GM12878 (cell line): ENCODE measurements at regions not wholly inside any gene's neighbourhood (a gene's known extent, or its start where the extent isn't known, plus 50 kb on each side); places are given as distances from the start of the nearest gene placed in this dataset.

Source experiments
- ATAC-seq: fragments of 200-7000 bp; cut with Tn5 transposase; 3 replicates; pipeline ENCODE4 v1.9.1; 2020; ENCODE audit warnings: mild to moderate bottlenecking, moderate library complexity
- BruUV-seq: library from RNA; stranded (reverse); fragments of 400-500 nt; replicated peaks from 2 replicates; lab custom pipeline; 2021; lab: Mats Ljungman, UMichigan
- CTCF ChIA-PET: fragments of 300-600 bp; sonication (Branson Sonifier 250); formaldehyde crosslinking; extraction: SDS; loops from one replicate; lab custom pipeline; 2021; ENCODE audit warnings: inconsistent platforms; lab: Yijun Ruan, JAX
- POLR2A ChIA-PET: fragments of 350-600 bp; formaldehyde crosslinking; extraction: SDS; loops from one replicate; lab custom pipeline; 2021; ENCODE audit warnings: inconsistent platforms; lab: Charles Lee
- RAD21 ChIA-PET: fragments of 300-600 bp; sonication (Branson Sonifier 250); formaldehyde crosslinking; loops from one replicate; lab custom pipeline; 2023; ENCODE audit warnings: antibody characterized with exemption; ENCODE audit not compliant: unreplicated experiment; lab: Charles Lee
- SMC1A ChIA-PET: fragments of 300-600 bp; sonication (Branson Sonifier 250); formaldehyde crosslinking; loops from one replicate; lab custom pipeline; 2023; ENCODE audit not compliant: unreplicated experiment, uncharacterized antibody; lab: Charles Lee
- DNase-seq: peaks from one replicate; pipeline ENCODE4 v3.0.0-alpha.2; 2011; ENCODE audit warnings: low read depth, low spot score
- FAIRE-seq: peaks from 3 replicates; lab custom pipeline; 2011; peaks lifted over from hg19 to GRCh38; lab: Jason Lieb, UNC
- H2AFZ ChIP-seq: 2 replicates; pipeline ENCODE4 v1.6.0; 2011; ENCODE audit warnings: low read depth, low read length, control low read depth; ENCODE audit not compliant: control insufficient read depth
- H3K27ac ChIP-seq: 2 replicates; pipeline ENCODE4 v1.5.1; 2011; ENCODE audit warnings: control low read depth; ENCODE audit not compliant: control insufficient read depth, insufficient read depth
- H3K27me3 ChIP-seq, 2 experiments: replicated peaks in 1 of 2; 2 replicates each; pipeline versions ENCODE4 v1.6.0 to v1.6.1; 2011; ENCODE audit warnings: low read length in 1 of 2; ENCODE audit not compliant: control insufficient read depth in 2 of 2, insufficient read depth in 2 of 2
- H3K36me3 ChIP-seq, 2 experiments: 2 replicates each; pipeline ENCODE4 v1.5.1; 2011; ENCODE audit warnings: low read length in 1 of 2; ENCODE audit not compliant: control insufficient read depth in 2 of 2, insufficient read depth in 2 of 2
- H3K4me1 ChIP-seq: 2 replicates; pipeline ENCODE4 v1.6.1; 2011; ENCODE audit warnings: mild to moderate bottlenecking, low read length, moderate library complexity, mixed read lengths; ENCODE audit not compliant: control insufficient read depth, insufficient read depth
- H3K4me2 ChIP-seq: 2 replicates; pipeline ENCODE4 v1.6.0; 2011; ENCODE audit warnings: control low read depth; ENCODE audit not compliant: control insufficient read depth, insufficient read depth
- H3K4me3 ChIP-seq: fragments of 200-600 bp; sonication (generic); 2 replicates; pipeline ENCODE4 v1.5.1; 2016
- H3K79me2 ChIP-seq: 2 replicates; pipeline ENCODE4 v1.6.0; 2011; ENCODE audit warnings: low read length; ENCODE audit not compliant: control insufficient read depth, insufficient read depth
- H3K9ac ChIP-seq: 2 replicates; pipeline ENCODE4 v1.8.0; 2011; ENCODE audit warnings: low read length, control low read depth, mixed read lengths; ENCODE audit not compliant: control insufficient read depth, insufficient read depth
- H3K9me3 ChIP-seq: replicated peaks from 3 replicates; pipeline ENCODE4 v1.5.1; 2011; ENCODE audit warnings: mild to moderate bottlenecking, low read length; ENCODE audit not compliant: control insufficient read depth, insufficient read depth
- H4K20me1 ChIP-seq: 2 replicates; pipeline ENCODE4 v1.6.0; 2011; ENCODE audit not compliant: control insufficient read depth, insufficient read depth
- CBX3 ChIP-seq: fragments of 200-600 bp; sonication (generic); IDR thresholded peaks from 2 replicates; pipeline ENCODE4 v1.6.1; 2016; ENCODE audit warnings: low read depth, borderline replicate concordance
- ESRRA ChIP-seq: IDR thresholded peaks from 2 replicates; pipeline ENCODE4 v1.6.1; 2012; ENCODE audit warnings: mild to moderate bottlenecking, low read length, improper control_type of control experiment
- FOS ChIP-seq: IDR thresholded peaks from 3 replicates; pipeline ENCODE4 v1.6.1; 2011; ENCODE audit warnings: borderline replicate concordance; ENCODE audit not compliant: insufficient read length; ENCODE audit errors: extremely low read depth
- HCFC1 ChIP-seq: fragments of 150-350 bp; IDR thresholded peaks from 2 replicates; pipeline ENCODE4 v1.6.1; 2014; ENCODE audit warnings: low read length
- WRNIP1 ChIP-seq: IDR thresholded peaks from 2 replicates; pipeline ENCODE4 v1.6.1; 2011; ENCODE audit warnings: low read depth, low read length, improper control_type of control experiment, borderline replicate concordance
- ZNF217 ChIP-seq: fragments of 450-650 bp; IDR thresholded peaks from 2 replicates; pipeline ENCODE4 v1.6.1; 2017; ENCODE audit warnings: antibody characterized with exemption, mild to moderate bottlenecking
- ZNF384 ChIP-seq: IDR thresholded peaks from 2 replicates; pipeline ENCODE4 v1.6.1; 2012; ENCODE audit warnings: low read depth, mild to moderate bottlenecking, low read length, improper control_type of control experiment, borderline replicate concordance
- WGBS: methylation state at CpG from one replicate; pipeline ENCODE4 v1.1.6; 2016; ENCODE audit warnings: low lambda C conversion rate; ENCODE audit not compliant: insufficient replicate concordance, insufficient coverage; ENCODE audit errors: missing lambda C conversion rate; 5-methylcytosine and 5-hydroxymethylcytosine counted together
- in situ Hi-C: fragments of 300-500 bp; cut with MboI; formaldehyde crosslinking; loops from 9 replicates; pipeline ENCODE4 v1.14.3; 2018; ENCODE audit warnings: mixed read lengths
- intact Hi-C: fragments of 100-400 bp; cut with micrococcal nuclease; formaldehyde crosslinking; loops from one replicate; pipeline ENCODE4 v1.14.2; 2022; ENCODE audit not compliant: unreplicated experiment
- TF ChIP-seq, protein P1 (sequence below): fragments of 450-650 bp; IDR thresholded peaks from 2 replicates; pipeline ENCODE4 v1.6.1; 2017; ENCODE audit warnings: low read depth, mild to moderate bottlenecking, moderate library complexity
- TF ChIP-seq, protein P2 (sequence below): fragments of 150-350 bp; IDR thresholded peaks from 2 replicates; pipeline ENCODE4 v1.6.1; 2016; ENCODE audit warnings: low read depth, low read length
- TF ChIP-seq, protein P3 (sequence below): fragments of 450-650 bp; IDR thresholded peaks from 2 replicates; pipeline ENCODE4 v1.6.1; 2017; ENCODE audit warnings: antibody characterized with exemption, mild to moderate bottlenecking, moderate library complexity
- TF ChIP-seq, protein P4 (sequence below): fragments of 450-650 bp; IDR thresholded peaks from 2 replicates; pipeline ENCODE4 v1.6.1; 2016; ENCODE audit warnings: mild to moderate bottlenecking

DNA sequence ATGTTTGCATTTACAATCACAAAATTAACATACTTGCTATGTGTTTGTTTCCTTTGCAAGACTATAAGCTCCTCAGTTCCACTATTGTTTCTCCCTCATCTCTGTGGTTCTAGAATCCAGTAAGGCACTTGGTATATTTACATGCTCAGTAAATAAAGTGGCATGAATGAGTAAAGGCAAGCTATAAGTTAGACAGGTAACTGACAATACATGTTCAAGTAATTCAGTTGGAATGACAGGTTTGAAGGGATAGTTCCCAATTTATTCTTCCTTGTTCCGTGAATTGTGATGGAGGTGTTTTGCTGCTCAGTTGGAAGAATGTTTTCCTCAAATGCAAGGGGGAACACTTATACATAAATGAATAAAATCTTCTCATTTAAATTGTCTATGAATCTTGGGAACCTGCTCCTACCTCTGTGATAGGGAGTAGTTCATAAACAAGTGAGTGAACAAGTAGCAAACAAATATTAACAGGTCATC is 54.1 kb upstream of the DHX15 start (continued):
- TF ChIP-seq, protein P1, sequence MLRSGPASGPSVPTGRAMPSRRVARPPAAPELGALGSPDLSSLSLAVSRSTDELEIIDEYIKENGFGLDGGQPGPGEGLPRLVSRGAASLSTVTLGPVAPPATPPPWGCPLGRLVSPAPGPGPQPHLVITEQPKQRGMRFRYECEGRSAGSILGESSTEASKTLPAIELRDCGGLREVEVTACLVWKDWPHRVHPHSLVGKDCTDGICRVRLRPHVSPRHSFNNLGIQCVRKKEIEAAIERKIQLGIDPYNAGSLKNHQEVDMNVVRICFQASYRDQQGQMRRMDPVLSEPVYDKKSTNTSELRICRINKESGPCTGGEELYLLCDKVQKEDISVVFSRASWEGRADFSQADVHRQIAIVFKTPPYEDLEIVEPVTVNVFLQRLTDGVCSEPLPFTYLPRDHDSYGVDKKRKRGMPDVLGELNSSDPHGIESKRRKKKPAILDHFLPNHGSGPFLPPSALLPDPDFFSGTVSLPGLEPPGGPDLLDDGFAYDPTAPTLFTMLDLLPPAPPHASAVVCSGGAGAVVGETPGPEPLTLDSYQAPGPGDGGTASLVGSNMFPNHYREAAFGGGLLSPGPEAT, result no peak
- TF ChIP-seq, all 136 proteins: peak for 0

DNA sequence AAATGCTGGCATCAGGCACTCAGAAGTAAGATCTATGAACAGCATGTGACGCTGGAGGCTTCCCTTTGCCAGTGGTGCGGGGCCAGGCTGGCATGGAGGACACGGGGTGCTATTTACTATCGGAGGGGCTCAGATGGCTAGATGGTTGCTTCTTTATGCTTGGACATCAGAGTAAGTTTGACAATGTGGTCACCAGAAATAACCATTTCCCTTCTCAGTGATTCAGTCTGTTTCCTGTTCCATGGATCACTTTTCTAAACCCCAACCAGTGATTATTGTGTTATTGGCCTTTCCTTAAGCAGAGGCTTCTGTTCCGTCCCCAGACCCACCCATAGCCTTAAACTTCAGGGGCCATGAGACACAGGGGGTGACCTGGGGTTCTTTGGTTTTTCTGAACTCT is 55.4 kb upstream of the DHX15 start:
- CTCF ChIA-PET, result no interaction called here
- POLR2A ChIA-PET, result no interaction called here
- RAD21 ChIA-PET, result no interaction called here
- WGBS, result 25% methylated on average over 5 of the region's 5 CpGs
- FAIRE-seq, result no peak
- H3K27me3 ChIP-seq, result no peaks in the 10 kb centered on the region
- TF ChIP-seq FOS (no peak), HCFC1 (no peak), ZNF384 (no peak), ESRRA (no peak), CBX3 (no peak), ZNF217 (no peak), WRNIP1 (no peak)
- TF ChIP-seq, protein P2, sequence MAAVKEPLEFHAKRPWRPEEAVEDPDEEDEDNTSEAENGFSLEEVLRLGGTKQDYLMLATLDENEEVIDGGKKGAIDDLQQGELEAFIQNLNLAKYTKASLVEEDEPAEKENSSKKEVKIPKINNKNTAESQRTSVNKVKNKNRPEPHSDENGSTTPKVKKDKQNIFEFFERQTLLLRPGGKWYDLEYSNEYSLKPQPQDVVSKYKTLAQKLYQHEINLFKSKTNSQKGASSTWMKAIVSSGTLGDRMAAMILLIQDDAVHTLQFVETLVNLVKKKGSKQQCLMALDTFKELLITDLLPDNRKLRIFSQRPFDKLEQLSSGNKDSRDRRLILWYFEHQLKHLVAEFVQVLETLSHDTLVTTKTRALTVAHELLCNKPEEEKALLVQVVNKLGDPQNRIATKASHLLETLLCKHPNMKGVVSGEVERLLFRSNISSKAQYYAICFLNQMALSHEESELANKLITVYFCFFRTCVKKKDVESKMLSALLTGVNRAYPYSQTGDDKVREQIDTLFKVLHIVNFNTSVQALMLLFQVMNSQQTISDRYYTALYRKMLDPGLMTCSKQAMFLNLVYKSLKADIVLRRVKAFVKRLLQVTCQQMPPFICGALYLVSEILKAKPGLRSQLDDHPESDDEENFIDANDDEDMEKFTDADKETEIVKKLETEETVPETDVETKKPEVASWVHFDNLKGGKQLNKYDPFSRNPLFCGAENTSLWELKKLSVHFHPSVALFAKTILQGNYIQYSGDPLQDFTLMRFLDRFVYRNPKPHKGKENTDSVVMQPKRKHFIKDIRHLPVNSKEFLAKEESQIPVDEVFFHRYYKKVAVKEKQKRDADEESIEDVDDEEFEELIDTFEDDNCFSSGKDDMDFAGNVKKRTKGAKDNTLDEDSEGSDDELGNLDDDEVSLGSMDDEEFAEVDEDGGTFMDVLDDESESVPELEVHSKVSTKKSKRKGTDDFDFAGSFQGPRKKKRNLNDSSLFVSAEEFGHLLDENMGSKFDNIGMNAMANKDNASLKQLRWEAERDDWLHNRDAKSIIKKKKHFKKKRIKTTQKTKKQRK, result no peak
- TF ChIP-seq, protein P3, sequence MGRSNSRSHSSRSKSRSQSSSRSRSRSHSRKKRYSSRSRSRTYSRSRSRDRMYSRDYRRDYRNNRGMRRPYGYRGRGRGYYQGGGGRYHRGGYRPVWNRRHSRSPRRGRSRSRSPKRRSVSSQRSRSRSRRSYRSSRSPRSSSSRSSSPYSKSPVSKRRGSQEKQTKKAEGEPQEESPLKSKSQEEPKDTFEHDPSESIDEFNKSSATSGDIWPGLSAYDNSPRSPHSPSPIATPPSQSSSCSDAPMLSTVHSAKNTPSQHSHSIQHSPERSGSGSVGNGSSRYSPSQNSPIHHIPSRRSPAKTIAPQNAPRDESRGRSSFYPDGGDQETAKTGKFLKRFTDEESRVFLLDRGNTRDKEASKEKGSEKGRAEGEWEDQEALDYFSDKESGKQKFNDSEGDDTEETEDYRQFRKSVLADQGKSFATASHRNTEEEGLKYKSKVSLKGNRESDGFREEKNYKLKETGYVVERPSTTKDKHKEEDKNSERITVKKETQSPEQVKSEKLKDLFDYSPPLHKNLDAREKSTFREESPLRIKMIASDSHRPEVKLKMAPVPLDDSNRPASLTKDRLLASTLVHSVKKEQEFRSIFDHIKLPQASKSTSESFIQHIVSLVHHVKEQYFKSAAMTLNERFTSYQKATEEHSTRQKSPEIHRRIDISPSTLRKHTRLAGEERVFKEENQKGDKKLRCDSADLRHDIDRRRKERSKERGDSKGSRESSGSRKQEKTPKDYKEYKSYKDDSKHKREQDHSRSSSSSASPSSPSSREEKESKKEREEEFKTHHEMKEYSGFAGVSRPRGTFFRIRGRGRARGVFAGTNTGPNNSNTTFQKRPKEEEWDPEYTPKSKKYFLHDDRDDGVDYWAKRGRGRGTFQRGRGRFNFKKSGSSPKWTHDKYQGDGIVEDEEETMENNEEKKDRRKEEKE, result no peak
- TF ChIP-seq, protein P4, sequence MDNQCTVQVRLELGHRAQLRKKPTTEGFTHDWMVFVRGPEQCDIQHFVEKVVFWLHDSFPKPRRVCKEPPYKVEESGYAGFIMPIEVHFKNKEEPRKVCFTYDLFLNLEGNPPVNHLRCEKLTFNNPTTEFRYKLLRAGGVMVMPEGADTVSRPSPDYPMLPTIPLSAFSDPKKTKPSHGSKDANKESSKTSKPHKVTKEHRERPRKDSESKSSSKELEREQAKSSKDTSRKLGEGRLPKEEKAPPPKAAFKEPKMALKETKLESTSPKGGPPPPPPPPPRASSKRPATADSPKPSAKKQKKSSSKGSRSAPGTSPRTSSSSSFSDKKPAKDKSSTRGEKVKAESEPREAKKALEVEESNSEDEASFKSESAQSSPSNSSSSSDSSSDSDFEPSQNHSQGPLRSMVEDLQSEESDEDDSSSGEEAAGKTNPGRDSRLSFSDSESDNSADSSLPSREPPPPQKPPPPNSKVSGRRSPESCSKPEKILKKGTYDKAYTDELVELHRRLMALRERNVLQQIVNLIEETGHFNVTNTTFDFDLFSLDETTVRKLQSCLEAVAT, result no peak
- TF ChIP-seq, all 136 proteins: peak for 0
- SMC1A ChIA-PET, result interaction anchor here (1.0 kb wide), 1 partner anchor 31 kb away, joined by 3 read pairs; no protein-coding TSS in a partner anchor
- H3K79me2 ChIP-seq, result no peaks in the 10 kb centered on the region
- no peak overlapping the region for H3K4me3 ChIP-seq
- no peak overlapping the region for H3K9ac ChIP-seq
- BruUV-seq, result no TSS peak
- H3K4me1 ChIP-seq, result no peaks in the 10 kb centered on the region
- H3K36me3 ChIP-seq, result no peaks in the 10 kb centered on the region
- intact Hi-C loops, result no loop called here
- H2AFZ ChIP-seq, result no peak overlapping the region
- DNase-seq, result no peak
- no peak for ATAC-seq
- no peak overlapping the region for H3K4me2 ChIP-seq
- no peaks in the 10 kb centered on the region for H3K9me3 ChIP-seq
- H3K27ac ChIP-seq, result no peak overlapping the region
- H4K20me1 ChIP-seq, result no peaks in the 10 kb centered on the region
- in situ Hi-C loops, result no loop called here
